ENCODE measurements at regions not wholly inside any gene's neighbourhood (a gene's known extent, or its start where the extent isn't known, plus 50 kb on each side); places are given as distances from the start of the nearest gene placed in this dataset.
A peak's percentile ranks its signal among the peaks of the same experiment; 100 is the strongest.

DNA sequence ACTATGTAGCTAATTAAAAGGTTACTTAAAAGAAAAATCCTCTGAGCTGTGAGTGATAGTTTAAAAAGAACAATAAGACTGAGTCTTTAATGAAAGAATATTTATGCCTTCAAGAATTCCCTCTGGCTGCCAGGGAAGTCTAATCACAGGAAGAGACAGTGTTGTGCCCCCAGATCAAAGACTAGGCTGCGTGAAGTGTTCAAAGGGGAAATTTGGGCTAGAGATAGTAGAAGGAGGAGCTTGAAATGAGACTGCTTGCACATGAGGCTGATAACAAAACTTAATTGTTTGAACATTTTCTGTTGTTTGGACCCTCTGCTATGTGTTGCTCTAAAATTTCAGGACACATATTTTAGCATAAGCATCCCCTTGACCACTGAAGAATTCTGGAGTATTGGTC is 99.7 kb upstream of the MTNR1B start:
- no peak for DNase-seq (ENCODE audit: low read depth)

DNA sequence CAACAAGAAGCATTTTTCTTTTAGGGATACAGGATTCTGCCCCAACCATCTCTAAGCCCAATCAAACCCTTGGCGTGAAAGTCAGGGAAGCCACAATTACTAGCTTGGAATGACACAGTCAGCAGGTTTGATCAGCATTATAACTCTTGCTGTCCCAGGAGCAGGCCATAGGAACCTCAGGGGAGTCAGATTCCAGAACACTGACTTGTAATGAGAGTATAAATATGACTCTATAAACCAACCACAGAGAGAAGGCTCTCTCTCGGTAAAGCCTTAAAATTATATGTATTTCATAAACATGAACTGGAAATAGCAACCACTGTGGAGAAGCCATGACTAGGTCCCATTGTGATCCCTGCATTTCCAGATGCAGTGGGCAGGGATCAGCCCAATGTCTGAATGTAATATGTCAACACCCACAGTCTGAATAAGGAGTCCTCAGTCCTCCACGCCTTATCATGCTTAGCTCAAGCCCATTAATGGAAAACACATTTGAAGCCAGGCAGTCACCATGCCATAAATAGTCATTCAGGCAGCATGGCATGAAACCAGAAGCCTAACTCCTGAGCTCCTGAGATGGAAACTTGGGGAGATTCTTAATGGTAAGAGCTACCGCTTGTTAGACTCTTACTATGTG is 99.1 kb upstream of the MTNR1B start:
- no peak for DNase-seq (ENCODE audit: low read depth)

DNA sequence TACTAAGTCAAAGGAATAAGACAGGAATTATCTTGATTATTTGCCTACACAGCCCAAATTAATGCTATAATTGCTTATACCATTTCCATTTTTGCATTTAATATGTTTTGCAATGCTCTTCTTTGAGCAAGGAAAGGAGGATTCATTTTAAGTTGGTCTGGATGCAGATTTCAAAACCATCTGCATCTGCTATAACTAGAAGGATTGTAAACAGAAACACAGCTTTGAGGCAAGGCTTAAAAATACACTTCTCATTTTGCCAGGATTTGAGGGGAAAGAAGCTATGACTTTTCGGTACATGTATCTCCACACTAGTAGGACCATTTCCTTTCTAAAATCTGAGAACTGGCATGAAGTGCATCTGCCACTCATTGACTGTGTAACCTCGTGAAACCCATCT is 95.9 kb upstream of the MTNR1B start:
- DNase-seq (ENCODE audit: low read depth): no peak

DNA sequence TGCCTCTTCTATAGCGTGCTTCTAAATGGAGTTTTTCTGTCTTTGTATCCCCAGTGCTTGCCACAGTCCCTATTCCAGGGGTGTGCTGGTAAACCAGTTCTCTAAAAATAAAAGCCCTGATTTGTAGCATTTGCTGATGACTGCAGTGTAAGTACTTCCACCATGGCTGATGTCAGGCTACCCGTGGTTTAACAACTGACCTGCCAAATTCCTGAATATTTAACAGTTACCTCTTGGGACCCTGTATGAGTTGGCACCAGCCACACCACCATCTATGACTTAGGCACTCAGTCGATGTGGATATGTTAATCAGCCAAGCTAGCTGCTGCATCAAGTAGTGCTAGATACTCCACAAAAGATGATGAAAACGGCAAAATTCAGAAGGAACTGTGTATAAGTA is 94.0 kb upstream of the MTNR1B start:
- DNase-seq (ENCODE audit: low read depth): no peak

DNA sequence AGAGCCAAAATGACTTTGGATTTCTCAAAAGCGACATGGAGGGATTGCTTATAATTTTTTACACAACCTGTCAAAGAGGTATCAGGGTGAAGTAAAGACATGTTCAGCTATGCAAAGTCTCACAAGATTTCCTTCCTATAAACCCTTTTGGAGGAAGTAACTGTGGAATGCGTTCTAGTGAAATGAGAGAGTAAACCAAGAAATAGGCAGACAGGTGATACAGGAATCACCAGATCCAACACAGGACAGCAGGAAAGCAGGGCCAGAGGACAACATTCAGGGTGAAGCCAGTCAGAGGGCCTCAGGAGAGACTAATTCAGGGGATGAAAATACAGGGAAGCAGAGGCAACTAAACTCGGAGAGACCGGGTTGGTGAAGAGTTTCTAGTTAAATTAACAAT is 90.4 kb upstream of the MTNR1B start:
- no peak for DNase-seq (ENCODE audit: low read depth)

DNA sequence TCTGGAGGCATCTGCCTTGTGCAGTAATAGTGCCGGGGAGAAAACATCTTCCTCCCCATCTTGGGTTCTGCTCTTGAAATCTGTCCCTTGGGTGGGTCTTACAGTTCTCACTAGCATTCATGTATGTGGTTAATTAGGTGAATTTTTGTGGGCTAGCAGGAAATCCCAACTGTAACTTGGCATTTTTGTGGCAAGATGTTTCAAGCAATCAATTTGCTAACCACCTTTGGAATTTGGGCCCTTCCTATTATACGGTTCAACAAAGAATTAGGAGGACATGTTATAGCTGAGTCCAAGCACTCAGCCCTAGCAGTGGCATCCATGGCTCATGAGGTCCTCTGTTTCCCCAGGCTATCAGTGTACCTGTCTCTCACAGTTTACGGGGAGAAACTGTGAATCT is 89.1 kb upstream of the MTNR1B start:
- peak; percentile 21 for DNase-seq (ENCODE audit: low read depth)

DNA sequence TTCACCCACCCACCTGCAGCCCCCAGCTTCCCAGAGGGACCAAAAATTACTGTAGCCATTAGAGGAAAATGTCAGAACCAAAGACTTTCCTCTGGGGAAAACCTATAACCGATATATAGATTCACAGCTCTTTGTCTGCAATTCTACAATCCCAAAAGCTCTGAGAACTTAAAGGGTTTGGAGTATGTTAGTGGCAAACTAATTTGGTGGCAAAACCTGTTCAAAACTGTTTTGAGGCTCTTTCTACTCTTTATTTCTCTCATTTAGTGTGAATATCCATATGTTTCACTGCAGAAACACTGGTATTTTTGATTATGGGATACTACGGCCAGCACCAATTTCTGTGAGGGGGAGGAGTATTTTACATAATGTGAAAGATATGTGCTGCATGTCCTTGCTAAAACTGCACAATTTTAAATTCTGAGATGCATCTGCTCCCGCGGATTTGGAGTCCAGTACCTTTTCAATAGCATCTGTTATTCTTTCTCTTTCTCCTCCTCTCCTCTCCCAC is 87.5 kb upstream of the MTNR1B start:
- no peak for DNase-seq (ENCODE audit: low read depth)

DNA sequence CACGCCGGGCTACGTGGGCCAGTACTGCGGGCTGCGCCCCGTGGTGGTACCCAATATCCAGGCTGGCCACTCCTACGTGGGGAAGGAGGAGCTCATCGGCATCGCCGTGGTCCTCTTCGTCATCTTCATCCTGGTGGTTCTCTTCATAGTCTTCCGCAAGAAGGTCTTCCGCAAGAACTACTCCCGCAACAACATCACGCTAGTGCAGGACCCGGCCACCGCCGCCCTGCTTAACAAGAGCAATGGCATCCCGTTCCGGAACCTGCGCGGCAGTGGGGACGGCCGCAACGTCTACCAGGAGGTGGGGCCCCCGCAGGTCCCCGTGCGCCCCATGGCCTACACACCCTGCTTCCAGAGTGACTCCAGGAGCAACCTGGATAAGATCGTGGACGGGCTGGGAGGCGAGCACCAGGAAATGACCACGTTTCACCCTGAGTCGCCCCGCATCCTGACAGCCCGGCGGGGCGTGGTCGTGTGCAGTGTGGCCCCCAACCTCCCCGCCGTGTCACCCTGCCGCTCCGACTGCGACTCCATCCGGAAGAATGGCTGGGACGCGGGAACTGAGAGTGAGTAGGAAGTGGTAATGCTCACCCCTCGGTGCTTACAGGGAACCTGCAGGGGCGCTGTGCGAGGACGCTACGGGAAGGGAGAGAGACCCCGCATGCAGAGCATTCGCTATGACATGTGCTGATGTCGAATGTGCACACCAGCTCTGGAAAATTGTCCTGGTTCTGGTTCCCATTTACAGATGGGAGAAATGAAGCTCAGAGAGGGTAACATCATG is 86.4 kb upstream of the MTNR1B start:
- DNase-seq (ENCODE audit: low read depth): no peak

DNA sequence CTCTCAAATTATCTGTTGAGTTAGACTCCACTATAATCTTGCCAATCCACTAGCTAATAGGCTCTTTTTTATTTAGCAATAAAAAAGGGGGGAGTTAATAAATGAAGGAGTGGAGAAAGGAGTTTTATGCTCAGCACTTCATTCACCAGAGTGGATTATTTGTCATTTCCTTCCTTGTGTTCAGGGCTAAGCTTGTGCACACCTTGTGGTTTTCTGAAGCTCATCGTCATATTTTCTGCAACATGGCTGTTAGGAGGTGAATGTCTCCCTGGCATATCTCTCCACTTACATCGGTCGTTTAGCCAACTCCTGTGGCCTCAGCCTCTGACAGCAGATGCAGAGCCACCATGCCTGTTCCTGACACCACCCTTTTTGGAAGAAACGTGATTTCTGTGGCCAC is 83.9 kb upstream of the MTNR1B start:
- no peak for DNase-seq (ENCODE audit: low read depth)

DNA sequence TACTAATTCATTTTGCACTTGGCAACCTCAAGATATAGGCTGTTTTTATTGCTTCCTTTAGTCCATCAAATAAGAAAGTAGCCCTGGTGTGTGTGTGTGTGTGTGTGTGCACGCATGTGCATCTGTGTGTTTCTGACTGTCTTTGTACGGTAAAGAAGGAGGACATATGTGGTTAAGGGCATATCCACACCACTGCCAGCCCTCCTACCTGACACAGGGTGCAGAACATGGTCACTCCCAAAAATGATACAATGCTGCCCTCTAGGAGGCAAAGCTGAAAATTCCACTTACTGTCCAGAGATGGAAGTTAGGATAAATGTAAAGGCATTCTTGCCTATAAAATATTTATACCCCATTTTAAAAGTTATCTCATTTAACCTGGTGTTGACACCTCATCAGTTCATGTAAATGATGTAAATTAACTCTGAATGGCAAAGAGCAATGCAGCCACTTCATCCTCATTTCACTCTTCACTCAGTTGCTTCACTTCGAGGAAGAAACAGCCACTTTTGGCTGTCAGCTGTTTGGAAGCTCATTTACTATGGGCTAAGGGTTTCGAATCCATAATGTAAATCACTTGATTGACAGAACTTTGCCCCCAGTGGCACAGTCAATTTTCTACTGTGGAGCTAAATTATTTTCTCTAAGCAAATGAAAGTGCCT is 83.1 kb upstream of the MTNR1B start:
- DNase-seq (ENCODE audit: low read depth): no peak

DNA sequence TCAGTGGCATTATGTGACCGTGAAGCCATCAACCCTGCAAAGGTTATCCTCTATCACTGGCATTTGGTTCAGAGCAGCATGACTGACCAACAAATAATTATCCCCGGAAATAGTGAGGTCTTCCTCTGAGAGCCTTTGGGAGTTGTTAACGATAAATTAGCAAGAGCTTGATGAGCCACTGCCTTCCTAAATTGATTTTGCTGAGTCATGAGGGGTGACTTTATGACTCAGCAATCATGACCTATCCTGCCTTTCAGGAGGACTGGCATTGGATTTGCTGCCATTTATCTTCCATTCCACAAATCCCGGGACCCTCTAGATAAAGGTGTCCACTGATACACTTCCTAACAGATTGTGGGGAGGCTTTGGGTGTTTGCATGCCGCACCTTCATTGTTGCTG is 80.8 kb upstream of the MTNR1B start:
- no peak for DNase-seq (ENCODE audit: low read depth)

DNA sequence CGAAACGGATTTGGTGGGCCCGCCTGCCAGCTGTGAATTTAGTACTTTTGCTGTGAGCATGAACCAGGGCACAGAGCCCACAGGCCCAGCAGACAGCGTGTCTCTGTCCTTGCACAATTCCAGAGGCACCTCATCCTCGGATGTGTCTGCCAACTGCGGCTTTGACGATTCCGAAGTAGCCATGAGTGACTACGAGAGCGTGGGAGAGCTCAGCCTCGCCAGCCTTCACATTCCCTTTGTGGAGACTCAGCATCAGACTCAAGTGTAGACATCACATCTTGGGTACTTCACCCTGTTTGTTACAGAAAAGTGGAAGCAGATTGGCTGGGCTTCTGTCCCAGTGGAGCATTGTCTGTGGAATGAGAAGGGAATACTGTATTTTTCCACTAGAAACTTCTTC is 78.6 kb upstream of the MTNR1B start:
- no peak for DNase-seq (ENCODE audit: low read depth)

DNA sequence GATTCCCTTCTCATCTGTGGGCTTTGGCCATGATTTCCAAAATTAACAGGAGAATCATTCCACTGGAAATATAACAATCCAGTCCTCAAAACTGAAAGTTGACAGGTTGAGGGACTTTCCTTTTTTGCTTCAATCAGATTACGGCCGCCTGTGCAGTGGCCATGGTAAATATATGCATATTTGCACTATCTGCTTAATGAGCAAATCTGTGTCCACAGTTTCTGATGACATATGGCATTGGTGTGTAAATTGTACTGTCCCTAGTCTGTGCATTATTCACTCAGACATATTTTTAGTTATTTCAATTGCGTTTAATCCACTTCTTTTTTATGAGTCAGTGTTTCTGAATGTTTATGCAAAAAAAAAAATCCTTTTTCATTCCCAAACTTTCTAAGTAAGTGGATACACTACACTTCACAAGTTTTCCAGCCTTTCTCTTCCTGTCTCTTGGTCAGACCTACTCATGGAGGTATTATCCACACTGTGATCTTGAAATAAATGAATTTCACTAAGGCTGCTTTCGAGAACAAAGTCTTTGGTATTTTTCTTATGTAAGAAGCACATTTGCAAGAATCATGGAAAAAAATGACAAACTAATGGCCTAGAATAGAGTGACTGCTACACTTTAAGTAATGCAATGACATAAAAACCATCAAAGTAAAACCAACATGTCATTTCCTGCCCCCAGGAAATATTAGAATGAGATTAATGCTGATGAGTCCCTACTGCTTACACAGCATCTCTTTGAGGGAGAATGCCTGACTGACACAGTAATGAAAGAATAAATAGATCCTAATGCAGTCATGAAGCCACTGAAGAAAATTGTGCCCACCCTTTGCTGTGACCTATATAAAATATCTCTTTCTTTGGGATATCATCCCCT is 76.4 kb upstream of the MTNR1B start:
- DNase-seq (ENCODE audit: low read depth): no peak

DNA sequence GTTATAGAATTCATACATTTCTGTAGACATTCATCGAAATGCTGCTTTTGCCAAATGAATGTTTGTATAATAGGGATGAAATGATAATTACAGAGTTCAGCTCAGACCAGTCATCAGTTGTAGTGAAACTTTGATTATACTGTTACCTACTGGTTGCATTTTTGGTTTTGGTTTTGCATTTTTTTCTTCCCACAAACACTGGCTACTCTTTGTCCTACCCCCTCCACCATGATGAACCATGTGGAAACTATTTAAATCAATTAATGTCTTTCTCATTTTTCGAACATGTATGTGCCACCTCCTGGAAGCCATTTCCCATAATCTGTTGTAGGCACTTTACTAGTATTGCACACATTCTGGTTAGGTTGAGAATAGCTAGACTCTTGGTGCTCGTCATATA is 75.3 kb upstream of the MTNR1B start:
- DNase-seq (ENCODE audit: low read depth): no peak

DNA sequence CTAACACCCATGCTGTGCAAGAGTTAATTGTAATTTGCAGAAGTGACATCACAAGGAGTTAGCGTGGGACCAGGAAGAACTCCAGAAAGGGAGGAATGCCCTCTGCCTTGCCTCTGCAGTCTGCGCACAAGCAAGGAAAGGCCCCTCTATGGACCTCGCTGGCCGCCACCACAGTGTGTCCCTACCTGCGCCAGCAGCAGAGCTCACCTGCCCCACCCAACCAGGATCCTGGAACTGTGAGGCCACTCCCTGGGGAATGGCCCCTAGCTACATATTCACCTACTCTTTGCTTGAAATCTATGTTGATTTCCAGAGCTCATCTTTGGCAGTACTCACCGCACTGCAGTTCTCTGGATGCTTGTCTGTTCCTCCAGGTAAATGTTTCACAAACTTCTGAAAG is 72.0 kb upstream of the MTNR1B start:
- no peak for DNase-seq (ENCODE audit: low read depth)

DNA sequence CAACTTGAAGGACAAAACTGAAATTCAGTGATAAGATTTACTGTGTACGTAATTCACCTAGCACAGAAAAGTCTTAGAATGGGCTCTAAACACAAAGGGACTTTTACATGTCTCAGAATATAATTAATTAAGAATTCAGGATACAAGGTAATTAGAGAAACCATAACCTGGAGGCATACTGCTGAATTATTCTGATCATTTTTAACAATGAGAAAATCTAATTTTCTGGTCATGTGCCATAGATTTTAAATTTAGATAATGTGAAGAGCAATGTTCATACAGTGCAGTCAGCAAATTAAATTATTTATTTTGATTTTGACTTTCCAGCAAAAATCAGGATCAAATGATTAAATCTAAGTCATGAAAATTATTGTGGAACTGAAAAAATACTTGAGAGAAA is 67.0 kb upstream of the MTNR1B start:
- no peak for DNase-seq (ENCODE audit: low read depth)

DNA sequence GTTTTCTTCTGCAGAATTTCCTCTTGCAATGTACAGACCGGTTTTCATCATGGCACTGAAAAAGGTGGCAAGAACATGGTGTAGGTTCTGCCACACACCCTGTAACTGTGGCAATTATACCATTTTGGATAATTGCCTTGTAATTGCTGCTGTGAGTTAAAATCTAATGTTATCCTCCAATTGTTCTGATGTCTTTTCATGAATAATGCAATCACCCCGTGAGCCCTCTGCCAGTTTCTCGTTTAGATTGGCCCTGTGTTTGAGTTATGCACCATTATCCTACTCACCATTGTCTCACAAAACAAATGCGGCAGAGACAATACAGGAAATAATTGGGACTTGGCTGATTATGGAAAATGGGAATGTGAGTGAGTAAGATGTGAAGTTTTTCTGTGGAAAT is 61.8 kb upstream of the MTNR1B start:
- no peak for DNase-seq (ENCODE audit: low read depth)

DNA sequence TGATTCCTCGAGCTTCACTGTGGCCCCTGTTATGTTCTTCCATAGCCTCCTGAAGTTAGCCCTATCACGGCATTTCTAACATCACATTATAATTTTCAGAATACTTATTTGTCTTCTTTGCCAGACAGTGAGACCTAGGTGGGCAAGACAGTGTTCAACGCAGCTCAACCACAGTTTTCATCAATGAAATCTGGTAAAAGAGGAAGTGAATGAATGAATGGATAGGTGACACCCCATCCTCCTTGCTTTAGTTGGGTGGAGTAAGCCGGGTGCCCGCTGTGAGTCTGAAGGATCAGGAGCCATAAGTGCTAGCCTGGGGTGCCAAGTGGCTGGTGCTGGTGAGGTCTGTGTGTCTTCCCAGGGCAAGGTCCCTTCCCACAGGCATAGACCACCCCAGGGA is 60.2 kb upstream of the MTNR1B start:
- DNase-seq (ENCODE audit: low read depth): no peak

DNA sequence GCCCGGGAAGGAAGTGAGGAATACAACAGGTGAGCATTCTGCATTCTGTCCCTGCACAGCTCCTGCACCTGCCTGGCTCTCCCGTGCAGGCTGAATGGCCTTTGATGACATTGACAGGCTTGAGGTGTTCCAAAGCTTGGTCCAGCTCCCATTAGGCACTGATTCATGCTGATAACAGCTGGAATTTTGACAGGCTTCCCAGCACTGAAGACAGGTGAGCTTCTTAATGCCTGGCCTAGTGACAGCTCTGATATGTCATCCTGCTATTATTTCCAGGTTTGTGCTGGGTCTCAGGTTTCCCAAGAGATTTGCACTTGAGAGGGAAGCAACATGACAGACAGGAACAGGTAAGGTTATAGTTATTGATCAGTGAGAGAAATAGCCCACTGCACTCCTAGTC is 58.0 kb upstream of the MTNR1B start:
- DNase-seq (ENCODE audit: low read depth): no peak

DNA sequence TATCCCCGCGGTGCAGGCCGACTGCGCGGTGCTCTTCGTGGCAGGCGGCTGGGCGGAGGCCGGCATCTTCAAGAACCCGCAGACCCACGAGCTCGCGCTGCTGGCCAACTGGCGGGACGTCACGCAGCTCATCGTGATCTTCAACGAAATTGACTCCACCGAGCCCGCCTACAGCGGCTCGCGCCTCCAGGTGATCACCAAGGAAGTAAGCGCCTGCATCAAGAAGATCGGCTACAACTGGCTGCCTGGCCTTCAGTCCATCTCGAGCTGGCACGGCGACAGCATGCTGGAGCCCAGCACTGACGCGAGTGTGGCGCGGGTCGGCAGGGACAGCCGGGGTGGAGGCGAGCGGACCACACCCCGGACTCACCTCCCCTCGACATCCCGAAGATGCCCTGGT is 53.9 kb upstream of the MTNR1B start:
- no peak for DNase-seq (ENCODE audit: low read depth)

DNA sequence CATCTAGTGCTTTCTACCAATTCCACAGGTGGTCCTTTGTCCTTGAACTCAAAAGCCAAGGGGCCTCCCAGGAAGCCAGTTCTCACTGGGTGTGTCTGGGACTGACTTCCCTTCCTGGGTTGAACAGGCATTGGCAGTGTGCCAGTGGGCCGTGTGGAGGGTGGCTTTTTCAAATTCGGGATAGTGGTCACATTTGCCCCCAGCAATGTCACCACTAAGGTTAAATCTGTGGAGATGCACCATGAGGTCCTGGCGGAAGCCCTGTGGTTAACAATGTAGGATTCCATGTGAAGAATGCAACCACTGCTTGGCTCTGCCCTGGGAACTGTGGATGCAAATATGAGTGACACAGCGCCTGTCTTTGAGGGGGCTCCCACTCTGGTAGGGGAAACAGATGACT is 53.2 kb upstream of the MTNR1B start:
- no peak for DNase-seq (ENCODE audit: low read depth)

DNA sequence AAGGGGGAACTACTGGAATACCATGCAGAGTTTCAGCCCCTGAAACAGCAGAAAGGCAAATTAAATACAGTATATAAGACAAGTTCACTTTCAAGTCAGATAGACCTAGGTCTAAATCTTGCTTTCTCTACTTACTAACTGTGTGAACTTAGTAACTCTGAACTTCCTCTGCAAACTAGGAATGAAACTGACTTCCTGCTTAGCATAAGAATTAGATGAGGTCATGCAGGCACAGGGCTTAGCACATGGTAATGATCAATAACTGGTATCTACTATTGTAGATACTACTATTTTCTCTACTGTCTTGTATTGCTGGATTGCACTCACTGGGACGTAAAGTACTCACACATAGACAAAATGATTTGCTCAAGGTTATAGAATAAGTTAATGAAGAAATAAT is 51.5 kb upstream of the MTNR1B start:
- no peak for DNase-seq (ENCODE audit: low read depth)

All from GM04503 (cell line).